Ishikawa (cell line): ENCODE measurements at regions not wholly inside any gene's neighbourhood (a gene's known extent, or its start where the extent isn't known, plus 50 kb on each side); places are given as distances from the start of the nearest gene placed in this dataset.

Experiments
- CEBPB ChIP-seq: IDR thresholded peaks from 2 replicates; pipeline ENCODE4 v1.6.1; 2012
- CREB1 ChIP-seq: IDR thresholded peaks from 2 replicates; pipeline ENCODE4 v1.6.1; 2012; ENCODE audit warnings: low read depth
- EGR1 ChIP-seq: IDR thresholded peaks from 2 replicates; pipeline ENCODE4 v1.6.1; 2012
- EP300 ChIP-seq: IDR thresholded peaks from 2 replicates; pipeline ENCODE4 v1.6.1; 2012; ENCODE audit warnings: borderline replicate concordance
- FOXM1 ChIP-seq: IDR thresholded peaks from 2 replicates; pipeline ENCODE4 v1.6.1; 2012; ENCODE audit warnings: low read depth, borderline replicate concordance
- MAX ChIP-seq: IDR thresholded peaks from 2 replicates; pipeline ENCODE4 v1.6.1; 2012
- NFIC ChIP-seq: IDR thresholded peaks from 2 replicates; pipeline ENCODE4 v1.6.1; 2012
- RAD21 ChIP-seq: IDR thresholded peaks from 2 replicates; pipeline ENCODE4 v1.6.1; 2012; ENCODE audit warnings: low read depth
- REST ChIP-seq: IDR thresholded peaks from 2 replicates; pipeline ENCODE4 v1.6.1; 2012; ENCODE audit warnings: low read depth, mild to moderate bottlenecking
- TAF1 ChIP-seq: IDR thresholded peaks from 2 replicates; pipeline ENCODE4 v1.6.1; 2012; ENCODE audit warnings: low read depth, mild to moderate bottlenecking
- TCF12 ChIP-seq: IDR thresholded peaks from 2 replicates; pipeline ENCODE4 v1.6.1; 2012; ENCODE audit warnings: low read depth
- TEAD4 ChIP-seq: IDR thresholded peaks from 2 replicates; pipeline ENCODE4 v1.6.1; 2012
- USF1 ChIP-seq: IDR thresholded peaks from 2 replicates; pipeline ENCODE4 v1.6.1; 2012
- YY1 ChIP-seq: IDR thresholded peaks from 2 replicates; pipeline ENCODE4 v1.6.1; 2012; ENCODE audit warnings: low read depth
- ZBTB7A ChIP-seq: IDR thresholded peaks from 2 replicates; pipeline ENCODE4 v1.6.1; 2012; ENCODE audit warnings: low read depth

- TF ChIP-seq YY1 = no peak
- no peak for TF ChIP-seq EGR1
- no peak for TF ChIP-seq RAD21
- no peak for TF ChIP-seq TEAD4
- TF ChIP-seq USF1 = no peak
- no peak for TF ChIP-seq REST
- TF ChIP-seq TAF1 = no peak
- TF ChIP-seq FOXM1 = no peak
- TF ChIP-seq ZBTB7A = no peak
- no peak for TF ChIP-seq EP300
- no peak for TF ChIP-seq MAX
- TF ChIP-seq CREB1 = no peak
- TF ChIP-seq NFIC = no peak
- TF ChIP-seq CEBPB = no peak
- no peak for TF ChIP-seq TCF12
Observed at GRCh38 chr4:158459085-158459820, 62.4 kb upstream of the RXFP1 start.

- TF ChIP-seq TEAD4 (no peak), EP300 (no peak), TCF12 (no peak), EGR1 (no peak), MAX (no peak), RAD21 (no peak), TAF1 (no peak), ZBTB7A (no peak), CREB1 (no peak), USF1 (no peak), NFIC (no peak), FOXM1 (no peak), CEBPB (no peak), YY1 (no peak), REST (no peak)
Observed at GRCh38 chr4:158461336-158461735, 60.3 kb upstream of the RXFP1 start.

GRCh38 chr4:158462611-158463010, 59.1 kb upstream of the RXFP1 start:
- TF ChIP-seq MAX (no peak), TEAD4 (no peak), USF1 (no peak), CREB1 (no peak), YY1 (no peak), FOXM1 (no peak), TCF12 (no peak), ZBTB7A (no peak)
